ENCODE measurements at regions not wholly inside any gene's neighbourhood (a gene's known extent, or its start where the extent isn't known, plus 50 kb on each side); places are given as distances from the start of the nearest gene placed in this dataset.

DNA sequence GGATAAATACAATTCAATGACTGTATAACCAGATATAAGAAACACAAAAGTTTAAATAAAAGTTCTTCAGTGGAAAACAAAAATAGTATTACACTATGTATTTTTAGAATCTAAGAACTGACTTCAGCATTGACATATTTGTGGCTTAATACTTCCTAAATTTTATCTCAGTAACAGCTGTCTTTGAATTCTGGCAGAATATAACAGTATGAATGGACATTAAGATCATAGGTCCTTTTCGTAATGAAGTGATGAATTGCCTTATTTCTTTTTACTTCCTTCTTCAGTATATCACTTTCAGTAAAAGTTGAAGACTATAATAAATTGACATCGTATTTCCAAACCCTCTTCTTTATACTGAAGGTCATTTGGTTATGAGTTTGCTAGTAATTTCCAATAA lies 1030.0 kb downstream of the MRPL39 start (continued):
- TF ChIP-seq TAF7 (optimal IDR thresholded peaks at IDR 0.05; ENCODE audit: borderline replicate concordance, low read depth, low read length) = no peak
- TF ChIP-seq KDM5A (IDR thresholded peaks at IDR 0.05; ENCODE audit: low read length) = no peak
- TF ChIP-seq SIRT6 (IDR thresholded peaks at IDR 0.05; ENCODE audit: low read length) = no peak
- no peak for TF ChIP-seq CHD2 (IDR thresholded peaks at IDR 0.05; ENCODE audit: low read length)
